Fibroblast of lung (primary cell): ENCODE measurements at regions not wholly inside any gene's neighbourhood (a gene's known extent, or its start where the extent isn't known, plus 50 kb on each side); places are given as distances from the start of the nearest gene placed in this dataset.

Source experiments
- DNase-seq, 2 donors: peaks; one replicate each; pipeline versions ENCODE4 v3.0.0 to v3.0.0-alpha.2; 2010; ENCODE audit warnings: low read depth in 2 of 2
- H2AFZ ChIP-seq: 2 replicates; pipeline ENCODE4 v1.5.1; 2012; ENCODE audit warnings: low read length, control low read depth, inconsistent platforms
- H3K27ac ChIP-seq: 2 replicates; pipeline ENCODE4 v1.5.1; 2011; ENCODE audit warnings: low read length, control low read depth; ENCODE audit not compliant: insufficient read depth
- H3K27me3 ChIP-seq: 2 replicates; pipeline ENCODE4 v1.5.1; 2011; ENCODE audit warnings: mild to moderate bottlenecking, low read length; ENCODE audit not compliant: control insufficient read depth, insufficient read depth
- H3K36me3 ChIP-seq: 2 replicates; pipeline ENCODE4 v1.5.1; 2011; ENCODE audit warnings: low read length; ENCODE audit not compliant: control insufficient read depth, insufficient read depth
- H3K4me1 ChIP-seq: 2 replicates; pipeline ENCODE4 v1.5.1; 2011; ENCODE audit warnings: low read length; ENCODE audit not compliant: control insufficient read depth, insufficient read depth; ENCODE audit errors: extremely low read depth
- H3K4me2 ChIP-seq: 2 replicates; pipeline ENCODE4 v1.5.1; 2011; ENCODE audit warnings: low read length, control low read depth; ENCODE audit not compliant: insufficient read depth; ENCODE audit errors: extremely low read depth
- H3K4me3 ChIP-seq, 4 experiments: fragments of 200-600 bp in 1 of 4; sonication (generic) in 1 of 4; replicated peaks in 1 of 4; 2 replicates each; pipeline ENCODE4 v1.5.1; 2011 to 2016; ENCODE audit warnings: low read length in 4 of 4, low read depth in 3 of 4, mild to moderate bottlenecking in 3 of 4, control low read depth in 2 of 4, inconsistent platforms in 1 of 4, mixed read lengths in 1 of 4; ENCODE audit not compliant: insufficient read depth in 1 of 4; ENCODE audit errors: control extremely low read depth in 1 of 4
- H3K79me2 ChIP-seq: 2 replicates; pipeline ENCODE4 v1.5.1; 2012; ENCODE audit warnings: mild to moderate bottlenecking, low read length, inconsistent platforms; ENCODE audit not compliant: control insufficient read depth, insufficient read depth
- H3K9ac ChIP-seq: 2 replicates; pipeline ENCODE4 v1.5.1; 2011; ENCODE audit warnings: mild to moderate bottlenecking, low read length, control low read depth; ENCODE audit not compliant: insufficient read depth
- H3K9me3 ChIP-seq: 2 replicates; pipeline ENCODE4 v1.5.1; 2012; ENCODE audit warnings: low read depth, low read length; ENCODE audit not compliant: control insufficient read depth, insufficient read depth
- H4K20me1 ChIP-seq: 2 replicates; pipeline ENCODE4 v1.5.1; 2011; ENCODE audit warnings: low read length; ENCODE audit not compliant: control insufficient read depth, insufficient read depth; ENCODE audit errors: extremely low read depth
- EZH2 ChIP-seq: IDR thresholded peaks from 2 replicates; pipeline ENCODE4 v1.5.1; 2012; ENCODE audit warnings: low read length, control low read depth, mild to moderate bottlenecking; ENCODE audit errors: missing control alignments
- TF ChIP-seq, protein P1 (sequence below), 2 donors: IDR thresholded peaks in 1 of 2; conservative IDR thresholded peaks in 1 of 2; 1 replicate in 1 of 2; 2 replicates in 1 of 2; pipeline ENCODE4 v1.5.1; 2011 to 2012; ENCODE audit warnings: low read length in 2 of 2, control low read depth in 1 of 2, inconsistent platforms in 1 of 2, low read depth in 1 of 2, mild to moderate bottlenecking in 1 of 2

GRCh38 chr6:168920289-168920688 lies 333.4 kb downstream of the THBS2 start:
- Histone ChIP-seq H3K79me2 (no peaks in the 10 kb centered on the region), H3K9ac (no peak overlapping the region), H3K9me3 (no peaks in the 10 kb centered on the region), H3K27ac (no peak overlapping the region), H3K4me1 (no peaks in the 10 kb centered on the region), H4K20me1 (no peaks in the 10 kb centered on the region), H2AFZ (no peak overlapping the region), H3K36me3 (no peaks in the 10 kb centered on the region), H3K27me3 (no peaks in the 10 kb centered on the region), H3K4me3 (no peak overlapping the region), H3K4me2 (no peak overlapping the region)
- no peak for TF ChIP-seq EZH2
- TF ChIP-seq, protein P1, sequence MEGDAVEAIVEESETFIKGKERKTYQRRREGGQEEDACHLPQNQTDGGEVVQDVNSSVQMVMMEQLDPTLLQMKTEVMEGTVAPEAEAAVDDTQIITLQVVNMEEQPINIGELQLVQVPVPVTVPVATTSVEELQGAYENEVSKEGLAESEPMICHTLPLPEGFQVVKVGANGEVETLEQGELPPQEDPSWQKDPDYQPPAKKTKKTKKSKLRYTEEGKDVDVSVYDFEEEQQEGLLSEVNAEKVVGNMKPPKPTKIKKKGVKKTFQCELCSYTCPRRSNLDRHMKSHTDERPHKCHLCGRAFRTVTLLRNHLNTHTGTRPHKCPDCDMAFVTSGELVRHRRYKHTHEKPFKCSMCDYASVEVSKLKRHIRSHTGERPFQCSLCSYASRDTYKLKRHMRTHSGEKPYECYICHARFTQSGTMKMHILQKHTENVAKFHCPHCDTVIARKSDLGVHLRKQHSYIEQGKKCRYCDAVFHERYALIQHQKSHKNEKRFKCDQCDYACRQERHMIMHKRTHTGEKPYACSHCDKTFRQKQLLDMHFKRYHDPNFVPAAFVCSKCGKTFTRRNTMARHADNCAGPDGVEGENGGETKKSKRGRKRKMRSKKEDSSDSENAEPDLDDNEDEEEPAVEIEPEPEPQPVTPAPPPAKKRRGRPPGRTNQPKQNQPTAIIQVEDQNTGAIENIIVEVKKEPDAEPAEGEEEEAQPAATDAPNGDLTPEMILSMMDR (conservative IDR thresholded peaks at IDR 0.05 in 1 of 2, IDR thresholded peaks at IDR 0.05 in 1 of 2; ENCODE audit: low read depth in 1 of 2, low read length in 2 of 2): no peak
- no peak for DNase-seq

- Histone ChIP-seq H3K4me2 (no peak overlapping the region), H3K79me2 (no peaks in the 10 kb centered on the region), H3K36me3 (no peaks in the 10 kb centered on the region), H3K27me3 (no peaks in the 10 kb centered on the region), H2AFZ (no peak overlapping the region), H3K27ac (no peak overlapping the region), H3K9me3 (no peaks in the 10 kb centered on the region), H4K20me1 (no peaks in the 10 kb centered on the region), H3K4me3 (no peak overlapping the region), H3K9ac (no peak overlapping the region), H3K4me1 (no peaks in the 10 kb centered on the region)
- no peak for DNase-seq
- TF ChIP-seq EZH2: no peak
- TF ChIP-seq, protein P1 (conservative IDR thresholded peaks at IDR 0.05 in 1 of 2, IDR thresholded peaks at IDR 0.05 in 1 of 2; ENCODE audit: low read depth in 1 of 2, low read length in 2 of 2): no peak
These were observed 334.0 kb downstream of the THBS2 start for GRCh38 chr6:168919470-168920179.

- H2AFZ ChIP-seq: no peak overlapping the region
- DNase-seq: peak; percentile 47 to 56
- no peaks in the 10 kb centered on the region for H3K4me1 ChIP-seq
- no peak overlapping the region for H3K4me2 ChIP-seq
- no peaks in the 10 kb centered on the region for H4K20me1 ChIP-seq
- H3K27ac ChIP-seq: no peak overlapping the region
- no peak overlapping the region for H3K4me3 ChIP-seq
- no peaks in the 10 kb centered on the region for H3K36me3 ChIP-seq
- H3K9me3 ChIP-seq: no peaks in the 10 kb centered on the region
- H3K9ac ChIP-seq: no peak overlapping the region
- no peaks in the 10 kb centered on the region for H3K27me3 ChIP-seq
- no peaks in the 10 kb centered on the region for H3K79me2 ChIP-seq
- TF ChIP-seq EZH2: no peak
- TF ChIP-seq, protein P1 (conservative IDR thresholded peaks at IDR 0.05 in 1 of 2, IDR thresholded peaks at IDR 0.05 in 1 of 2; ENCODE audit: low read depth in 1 of 2, low read length in 2 of 2): no peak
These were observed 337.0 kb downstream of the THBS2 start for GRCh38 chr6:168916576-168917211.
